ENCODE measurements at regions not wholly inside any gene's neighbourhood (a gene's known extent, or its start where the extent isn't known, plus 50 kb on each side); places are given as distances from the start of the nearest gene placed in this dataset.

- TF ChIP-seq CTCF (IDR thresholded peaks at IDR 0.05) (no peak), POLR2A (IDR thresholded peaks at IDR 0.05) (no peak)
Measured at GRCh38 chr2:153077311-153077710, 358.9 kb downstream of the ARL6IP6 start.
